ENCODE measurements at regions not wholly inside any gene's neighbourhood (a gene's known extent, or its start where the extent isn't known, plus 50 kb on each side); places are given as distances from the start of the nearest gene placed in this dataset.

- 95% methylated on average over 9 of the region's 9 CpGs for WGBS
- H3K27ac ChIP-seq (replicated peaks in 1 of 4) = no peak overlapping the region
- intact Hi-C loops (cut with DNase I) = no loop called here
- H3K27me3 ChIP-seq = no peaks in the 10 kb centered on the region
- no peak overlapping the region for H3K4me3 ChIP-seq
- TF ChIP-seq, protein P1, sequence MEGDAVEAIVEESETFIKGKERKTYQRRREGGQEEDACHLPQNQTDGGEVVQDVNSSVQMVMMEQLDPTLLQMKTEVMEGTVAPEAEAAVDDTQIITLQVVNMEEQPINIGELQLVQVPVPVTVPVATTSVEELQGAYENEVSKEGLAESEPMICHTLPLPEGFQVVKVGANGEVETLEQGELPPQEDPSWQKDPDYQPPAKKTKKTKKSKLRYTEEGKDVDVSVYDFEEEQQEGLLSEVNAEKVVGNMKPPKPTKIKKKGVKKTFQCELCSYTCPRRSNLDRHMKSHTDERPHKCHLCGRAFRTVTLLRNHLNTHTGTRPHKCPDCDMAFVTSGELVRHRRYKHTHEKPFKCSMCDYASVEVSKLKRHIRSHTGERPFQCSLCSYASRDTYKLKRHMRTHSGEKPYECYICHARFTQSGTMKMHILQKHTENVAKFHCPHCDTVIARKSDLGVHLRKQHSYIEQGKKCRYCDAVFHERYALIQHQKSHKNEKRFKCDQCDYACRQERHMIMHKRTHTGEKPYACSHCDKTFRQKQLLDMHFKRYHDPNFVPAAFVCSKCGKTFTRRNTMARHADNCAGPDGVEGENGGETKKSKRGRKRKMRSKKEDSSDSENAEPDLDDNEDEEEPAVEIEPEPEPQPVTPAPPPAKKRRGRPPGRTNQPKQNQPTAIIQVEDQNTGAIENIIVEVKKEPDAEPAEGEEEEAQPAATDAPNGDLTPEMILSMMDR (IDR thresholded peaks at IDR 0.05) = no peak
- H3K36me3 ChIP-seq = no peaks in the 10 kb centered on the region
- peaks cover 0 to 5% (median 0%) of the 10 kb centered on the region in 4 donors for H3K4me1 ChIP-seq
- no peaks in the 10 kb centered on the region for H3K9me3 ChIP-seq
- no peak for DNase-seq (ENCODE audit: extremely low spot score)
Measured at GRCh38 chr1:213324859-213325258, 273.8 kb downstream of the RPS6KC1 start.

- DNase-seq (ENCODE audit: extremely low spot score) = no peak
Measured at GRCh38 chr1:213325482-213325881, 274.4 kb downstream of the RPS6KC1 start.

DNA sequence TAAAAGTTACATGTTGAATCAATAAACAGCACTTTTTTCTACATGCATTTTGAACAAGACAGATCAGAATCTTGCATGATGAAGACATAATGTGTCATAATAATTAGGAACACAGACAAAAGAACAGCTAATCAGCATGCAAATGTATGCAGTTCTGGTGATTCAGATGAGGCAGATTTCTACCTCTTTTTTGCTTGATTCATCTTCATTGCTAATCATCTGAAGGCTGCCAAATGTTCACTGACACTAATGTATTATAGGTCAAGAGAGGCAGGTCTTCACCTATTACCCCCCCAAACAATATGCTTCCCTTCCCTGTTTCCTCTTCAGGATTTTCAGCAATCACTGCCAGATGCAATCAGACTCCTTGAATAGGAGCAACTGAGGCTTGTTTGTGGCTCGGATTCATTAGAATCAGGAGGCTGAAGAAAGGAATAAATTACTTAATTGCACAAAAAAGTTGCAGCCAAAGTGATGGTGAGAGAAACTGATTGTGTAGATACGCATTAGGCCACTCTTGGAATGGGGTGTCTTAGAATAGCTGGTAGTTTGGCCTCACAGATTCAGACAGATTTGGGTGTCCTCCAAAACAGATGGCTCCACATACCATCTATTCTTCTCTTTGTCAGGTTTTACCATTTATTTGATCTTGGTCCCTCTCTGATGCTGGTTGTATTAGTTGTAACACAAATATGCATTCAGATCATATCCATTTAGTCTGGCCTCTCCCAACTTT is 275.4 kb downstream of the RPS6KC1 start:
- Histone ChIP-seq H3K4me3 (no peak overlapping the region), H3K36me3 (no peaks in the 10 kb centered on the region), H3K27ac (replicated peaks in 1 of 4) (no peak overlapping the region), H3K4me1 (peaks cover 0 to 5% (median 0%) of the 10 kb centered on the region in 4 donors), H3K27me3 (no peaks in the 10 kb centered on the region), H3K9me3 (no peaks in the 10 kb centered on the region)
- WGBS = 85% methylated on average over 2 of the region's 2 CpGs
- DNase-seq (ENCODE audit: extremely low spot score) = no peak
- intact Hi-C loops (cut with DNase I) = no loop called here
- TF ChIP-seq EP300 (IDR thresholded peaks at IDR 0.05) (no peak), POLR2A (IDR thresholded peaks at IDR 0.05; ENCODE audit: low read depth) (no peak), POLR2AphosphoS5 (IDR thresholded peaks at IDR 0.05) (no peak)
- TF ChIP-seq, protein P1 (IDR thresholded peaks at IDR 0.05) = no peak

More at GRCh38 chr1:213325482-213325881, 274.4 kb downstream of the RPS6KC1 start:
- no peaks in the 10 kb centered on the region for H3K36me3 ChIP-seq
- no peak overlapping the region for H3K27ac ChIP-seq (replicated peaks in 1 of 4)
- peaks cover 0 to 5% (median 0%) of the 10 kb centered on the region in 4 donors for H3K4me1 ChIP-seq
- H3K4me3 ChIP-seq = no peak overlapping the region
- 81% methylated on average over 9 of the region's 9 CpGs for WGBS
- intact Hi-C loops (cut with DNase I) = no loop called here
- no peaks in the 10 kb centered on the region for H3K9me3 ChIP-seq
- TF ChIP-seq EP300 (IDR thresholded peaks at IDR 0.05) = no peak
- H3K27me3 ChIP-seq = no peaks in the 10 kb centered on the region

DNA sequence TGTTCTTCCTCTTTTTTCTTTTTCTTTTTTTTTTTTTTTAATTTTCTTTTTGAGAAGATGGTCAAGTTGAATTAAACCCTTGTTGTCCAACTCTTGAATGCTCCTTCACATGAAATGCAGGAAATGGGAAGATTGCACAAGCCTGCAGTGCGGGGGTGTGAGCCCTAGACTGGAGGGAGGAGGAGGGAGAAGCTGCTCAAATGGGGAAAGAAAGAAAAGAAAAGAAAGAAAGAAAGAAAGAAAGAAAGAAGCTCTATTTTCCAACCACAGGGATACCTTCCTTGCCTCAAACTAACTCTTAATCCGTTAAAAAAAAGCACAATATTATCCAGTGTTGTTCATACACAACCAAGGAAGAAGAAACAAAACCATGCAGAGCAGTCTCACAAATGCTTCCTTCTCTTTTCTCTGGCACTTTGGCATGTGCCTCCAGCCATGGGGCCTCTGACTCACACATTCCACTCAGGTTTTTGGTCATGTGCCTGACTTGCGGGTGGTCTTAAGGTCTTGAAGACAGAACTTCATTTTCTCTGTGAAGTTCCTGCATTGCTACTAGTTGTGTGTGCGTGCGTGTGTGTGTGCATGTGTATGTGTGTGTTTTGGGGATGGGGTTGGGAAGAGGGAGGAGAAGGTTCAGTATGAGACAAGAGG is 276.1 kb downstream of the RPS6KC1 start:
- intact Hi-C loops (cut with DNase I) = no loop called here
- Histone ChIP-seq H3K27me3 (no peaks in the 10 kb centered on the region), H3K4me3 (no peak overlapping the region), H3K36me3 (no peaks in the 10 kb centered on the region), H3K9me3 (no peaks in the 10 kb centered on the region), H3K27ac (replicated peaks in 1 of 4) (no peak overlapping the region), H3K4me1 (peaks cover 0 to 5% (median 0%) of the 10 kb centered on the region in 4 donors)
- WGBS = 75% methylated on average over 5 of the region's 5 CpGs
- no peak for DNase-seq (ENCODE audit: extremely low spot score)
- no peak for TF ChIP-seq POLR2A (IDR thresholded peaks at IDR 0.05; ENCODE audit: low read depth)
- TF ChIP-seq, protein P1 (IDR thresholded peaks at IDR 0.05) = no peak
- no peak for TF ChIP-seq EP300 (IDR thresholded peaks at IDR 0.05)
- no peak for TF ChIP-seq POLR2AphosphoS5 (IDR thresholded peaks at IDR 0.05)

- TF ChIP-seq EP300 (IDR thresholded peaks at IDR 0.05) (no peak), POLR2AphosphoS5 (IDR thresholded peaks at IDR 0.05) (no peak), POLR2A (IDR thresholded peaks at IDR 0.05; ENCODE audit: low read depth) (no peak)
- TF ChIP-seq, protein P1 (IDR thresholded peaks at IDR 0.05) = no peak
- no peak overlapping the region for H3K4me3 ChIP-seq
- no peaks in the 10 kb centered on the region for H3K27me3 ChIP-seq
- no peak overlapping the region for H3K27ac ChIP-seq (replicated peaks in 1 of 4)
- no peaks in the 10 kb centered on the region for H3K36me3 ChIP-seq
- 82% methylated on average over 11 of the region's 11 CpGs for WGBS
- intact Hi-C loops (cut with DNase I) = no loop called here
- no peak for DNase-seq (ENCODE audit: extremely low spot score)
- H3K4me1 ChIP-seq = peaks cover 0 to 5% (median 0%) of the 10 kb centered on the region in 4 donors
- no peaks in the 10 kb centered on the region for H3K9me3 ChIP-seq
Measured at GRCh38 chr1:213329406-213330008, 278.5 kb downstream of the RPS6KC1 start.
